SK-N-SH (cell line): ENCODE measurements at regions not wholly inside any gene's neighbourhood (a gene's known extent, or its start where the extent isn't known, plus 50 kb on each side); places are given as distances from the start of the nearest gene placed in this dataset.

Source experiments
- CTCF ChIA-PET: fragments of 300-600, 350-600 bp; formaldehyde crosslinking; extraction: SDS; loops from one replicate; lab custom pipeline; 2021; lab: Yijun Ruan, JAX
- POLR2A ChIA-PET: fragments of 350-600 bp; sonication (Branson Sonifier 250); formaldehyde crosslinking; extraction: SDS; loops from one replicate; lab custom pipeline; 2020; ENCODE audit warnings: antibody characterized with exemption, inconsistent platforms; lab: Yijun Ruan, JAX
- DNase-seq: peaks from one replicate; pipeline ENCODE4 v3.0.0; 2012
- H2AFZ ChIP-seq: fragments of 200-600 bp; sonication (generic); 2 replicates; pipeline ENCODE4 v1.8.1; 2016; ENCODE audit warnings: antibody characterized with exemption, mild to moderate bottlenecking, low read depth
- H3F3A ChIP-seq: fragments of 200-600 bp; sonication (generic); replicated peaks from 2 replicates; pipeline ENCODE3; 2016; ENCODE audit warnings: antibody characterized with exemption, mild to moderate bottlenecking; ENCODE audit not compliant: insufficient read depth
- H3K27ac ChIP-seq, 2 experiments: fragments of 200-500 bp in 1 of 2; fragments of 200-600 bp in 1 of 2; sonication (Bioruptor generic) in 1 of 2; sonication (generic), shearing (Covaris generic) in 1 of 2; 2 replicates each; pipeline versions ENCODE4 v1.5.1 to v1.6.1; 2014 to 2016; ENCODE audit warnings: low read depth in 2 of 2, inconsistent platforms in 1 of 2, low read length in 1 of 2, mild to moderate bottlenecking in 1 of 2, mixed read lengths in 1 of 2
- H3K27me3 ChIP-seq: fragments of 200-600 bp; sonication (generic), shearing (Covaris generic); 2 replicates; pipeline ENCODE4 v1.6.1; 2016; ENCODE audit warnings: mixed run types; ENCODE audit not compliant: insufficient read depth
- H3K36me3 ChIP-seq, 2 experiments: fragments of 200-500 bp in 1 of 2; fragments of 200-600 bp in 1 of 2; sonication (Bioruptor generic) in 1 of 2; sonication (generic) in 1 of 2; replicated peaks in 1 of 2; 2 replicates each; pipeline versions ENCODE3 to v1.5.1; 2014 to 2016; ENCODE audit warnings: low read length in 1 of 2, mild to moderate bottlenecking in 1 of 2; ENCODE audit not compliant: insufficient read depth in 2 of 2, control insufficient read depth in 1 of 2
- H3K4me1 ChIP-seq, 2 experiments: fragments of 200-500 bp in 1 of 2; fragments of 200-600 bp in 1 of 2; sonication (Bioruptor generic) in 1 of 2; sonication (generic), shearing (Covaris generic) in 1 of 2; 2 replicates each; pipeline versions ENCODE4 v1.5.1 to v1.6.1; 2014 to 2016; ENCODE audit warnings: low read depth in 1 of 2, low read length in 1 of 2, mixed run types in 1 of 2; ENCODE audit not compliant: insufficient read depth in 2 of 2, control insufficient read depth in 1 of 2
- H3K4me2 ChIP-seq: fragments of 200-600 bp; sonication (generic), shearing (Covaris generic); 2 replicates; pipeline ENCODE4 v1.6.1; 2017; ENCODE audit warnings: mixed run types
- H3K4me3 ChIP-seq, 2 experiments: fragments of 200-500 bp in 1 of 2; fragments of 200-600 bp in 1 of 2; sonication (Bioruptor generic) in 1 of 2; sonication (generic), shearing (Covaris generic) in 1 of 2; 2 replicates each; pipeline versions ENCODE4 v1.5.1 to v1.8.1; 2014 to 2016; ENCODE audit warnings: low read depth in 2 of 2, inconsistent platforms in 1 of 2, low read length in 1 of 2, mild to moderate bottlenecking in 1 of 2, mixed read lengths in 1 of 2, moderate library complexity in 1 of 2
- H3K79me2 ChIP-seq: fragments of 200-600 bp; sonication (generic); 2 replicates; pipeline ENCODE4 v1.8.1; 2017; ENCODE audit warnings: mild to moderate bottlenecking; ENCODE audit not compliant: insufficient read depth
- H3K9ac ChIP-seq: fragments of 200-600 bp; sonication (generic); 2 replicates; pipeline ENCODE4 v1.6.1; 2017; ENCODE audit warnings: mixed run types
- H3K9me2 ChIP-seq: fragments of 200-600 bp; sonication (generic); 2 replicates; pipeline ENCODE4 v1.6.1; 2017; ENCODE audit warnings: mixed run types
- H3K9me3 ChIP-seq: fragments of 200-600 bp; sonication (generic); 2 replicates; pipeline ENCODE4 v1.6.1; 2017; ENCODE audit warnings: mixed run types, mild to moderate bottlenecking, moderate library complexity
- H4K20me1 ChIP-seq: fragments of 200-600 bp; sonication (generic); 2 replicates; pipeline ENCODE4 v1.6.1; 2017; ENCODE audit warnings: mild to moderate bottlenecking, mixed run types; ENCODE audit not compliant: insufficient read depth
- CHD2 ChIP-seq: fragments of 150-350 bp; IDR thresholded peaks from 2 replicates; pipeline ENCODE4 v1.6.1; 2018; ENCODE audit warnings: low read length; ENCODE audit not compliant: partially characterized antibody
- EP300 ChIP-seq, 2 experiments: IDR thresholded peaks; 2 replicates each; pipeline versions ENCODE4 v1.4.0 to v1.6.1; 2012; ENCODE audit warnings: borderline replicate concordance in 1 of 2, low read depth in 1 of 2, low read length in 1 of 2
- EZH2phosphoT487 ChIP-seq: fragments of 200-600 bp; sonication (generic); IDR thresholded peaks from 2 replicates; pipeline ENCODE4 v1.6.1; 2017; ENCODE audit warnings: low read depth, mixed run types, mild to moderate bottlenecking, antibody characterized with exemption, moderate library complexity, borderline replicate concordance
- FOXJ3 ChIP-seq: sonication (generic); formaldehyde crosslinking; IDR thresholded peaks from 2 replicates; pipeline ENCODE4 v1.5.1; 2020; ENCODE audit warnings: mild to moderate bottlenecking, missing genetic modification reagents
- FOXM1 ChIP-seq: IDR thresholded peaks from 2 replicates; pipeline ENCODE4 v1.4.0; 2012; ENCODE audit warnings: low read depth, mild to moderate bottlenecking
- JUND ChIP-seq: IDR thresholded peaks from 2 replicates; pipeline ENCODE4 v1.4.0; 2012
- NRF1 ChIP-seq: IDR thresholded peaks from 2 replicates; pipeline ENCODE4 v1.6.1; 2012; ENCODE audit warnings: low read depth, mild to moderate bottlenecking, low read length
- POLR2AphosphoS5 ChIP-seq: IDR thresholded peaks from 2 replicates; pipeline ENCODE4 v1.6.1; 2012; ENCODE audit warnings: low read depth, low read length
- RAD21 ChIP-seq: IDR thresholded peaks from 2 replicates; pipeline ENCODE4 v1.6.1; 2012; ENCODE audit warnings: mild to moderate bottlenecking, low read length
- RCOR1 ChIP-seq: fragments of 150-350 bp; IDR thresholded peaks from 2 replicates; pipeline ENCODE4 v1.6.1; 2017; ENCODE audit warnings: antibody characterized with exemption, low read length
- SMC3 ChIP-seq: IDR thresholded peaks from 2 replicates; pipeline ENCODE4 v1.6.1; 2012; ENCODE audit warnings: low read depth, low read length, improper control_type of control experiment
- YY1 ChIP-seq: IDR thresholded peaks from 2 replicates; pipeline ENCODE4 v1.4.0; 2012; ENCODE audit warnings: low read depth, mild to moderate bottlenecking
- WGBS: methylation state at CpG from one replicate; pipeline ENCODE4 v1.1.6; 2017; ENCODE audit warnings: low lambda C conversion rate; 5-methylcytosine and 5-hydroxymethylcytosine counted together
- TF ChIP-seq, protein P1 (sequence below): IDR thresholded peaks from 2 replicates; pipeline ENCODE4 v1.4.0; 2012; ENCODE audit warnings: low read depth, borderline replicate concordance
- TF ChIP-seq, protein P2 (sequence below): fragments of 150-350 bp; IDR thresholded peaks from 2 replicates; pipeline ENCODE4 v1.6.1; 2016; ENCODE audit warnings: mild to moderate bottlenecking, low read depth, low read length
- TF ChIP-seq, protein P3 (sequence below): fragments of 150-350 bp; IDR thresholded peaks from 2 replicates; pipeline ENCODE4 v1.6.1; 2017; ENCODE audit warnings: antibody characterized with exemption, low read length, low read depth, borderline replicate concordance
- TF ChIP-seq, protein P4 (sequence below): IDR thresholded peaks from 2 replicates; pipeline ENCODE4 v1.4.0; 2012; ENCODE audit warnings: low read depth
- TF ChIP-seq, protein P5 (sequence below): IDR thresholded peaks from 2 replicates; pipeline ENCODE4 v1.4.0; 2012; ENCODE audit warnings: low read depth, borderline replicate concordance

DNA sequence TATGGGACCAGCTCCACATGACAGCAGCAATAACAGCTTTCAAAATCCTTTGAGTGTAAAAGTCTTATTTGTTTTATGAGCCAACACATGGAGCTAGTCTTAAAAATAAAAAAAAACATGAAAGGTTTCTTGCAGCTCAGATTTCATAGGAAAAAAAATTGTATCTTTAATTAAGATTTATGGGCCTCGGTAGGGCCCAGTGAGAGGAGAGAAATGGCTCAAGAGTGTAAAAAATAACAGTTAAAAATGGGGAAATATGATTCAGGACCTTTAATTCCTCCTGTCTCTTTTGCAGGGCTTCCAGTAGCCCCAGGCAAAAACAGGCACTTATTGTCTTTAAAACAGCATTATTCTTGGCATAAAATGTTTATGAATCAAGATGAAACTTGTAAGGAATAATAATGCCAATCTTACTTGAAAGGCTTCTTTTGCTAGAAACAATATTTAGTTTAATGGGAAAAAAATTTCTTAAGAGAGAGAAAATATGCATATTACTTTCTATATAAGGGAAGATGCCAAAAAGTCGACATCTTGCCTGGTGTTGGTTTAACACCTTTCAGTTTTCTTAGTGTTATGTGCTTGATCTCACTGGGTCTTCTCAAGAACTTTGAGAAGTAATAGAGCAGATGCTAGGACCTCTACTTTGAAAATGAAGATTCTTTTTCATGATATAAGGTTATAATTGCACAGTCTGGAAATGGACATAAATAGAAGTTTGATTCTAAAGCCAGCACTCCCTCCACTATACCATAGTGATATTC is 71.3 kb upstream of the SETBP1 start:
- Histone ChIP-seq H2AFZ (no peak overlapping the region), H3K4me1 (no peaks in the 10 kb centered on the region), H3K4me2 (no peak overlapping the region), H3K9me2 (no peaks in the 10 kb centered on the region), H3K9me3 (no peaks in the 10 kb centered on the region), H3K4me3 (no peak overlapping the region), H3K79me2 (no peaks in the 10 kb centered on the region), H3K36me3 (no peaks in the 10 kb centered on the region), H3K27me3 (no peaks in the 10 kb centered on the region), H3K27ac (no peak overlapping the region), H3K9ac (no peak overlapping the region), H3F3A (no peaks in the 10 kb centered on the region), H4K20me1 (no peaks in the 10 kb centered on the region)
- ChIA-PET CTCF (no interaction called here), POLR2A (no interaction called here)
- DNase-seq, result no peak
- 55% methylated on average over 2 of the region's 2 CpGs for WGBS
- TF ChIP-seq, protein P1, sequence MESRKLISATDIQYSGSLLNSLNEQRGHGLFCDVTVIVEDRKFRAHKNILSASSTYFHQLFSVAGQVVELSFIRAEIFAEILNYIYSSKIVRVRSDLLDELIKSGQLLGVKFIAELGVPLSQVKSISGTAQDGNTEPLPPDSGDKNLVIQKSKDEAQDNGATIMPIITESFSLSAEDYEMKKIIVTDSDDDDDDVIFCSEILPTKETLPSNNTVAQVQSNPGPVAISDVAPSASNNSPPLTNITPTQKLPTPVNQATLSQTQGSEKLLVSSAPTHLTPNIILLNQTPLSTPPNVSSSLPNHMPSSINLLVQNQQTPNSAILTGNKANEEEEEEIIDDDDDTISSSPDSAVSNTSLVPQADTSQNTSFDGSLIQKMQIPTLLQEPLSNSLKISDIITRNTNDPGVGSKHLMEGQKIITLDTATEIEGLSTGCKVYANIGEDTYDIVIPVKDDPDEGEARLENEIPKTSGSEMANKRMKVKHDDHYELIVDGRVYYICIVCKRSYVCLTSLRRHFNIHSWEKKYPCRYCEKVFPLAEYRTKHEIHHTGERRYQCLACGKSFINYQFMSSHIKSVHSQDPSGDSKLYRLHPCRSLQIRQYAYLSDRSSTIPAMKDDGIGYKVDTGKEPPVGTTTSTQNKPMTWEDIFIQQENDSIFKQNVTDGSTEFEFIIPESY, result no peak
- TF ChIP-seq NRF1 (no peak), FOXM1 (no peak), RAD21 (no peak), RCOR1 (no peak), CHD2 (no peak), JUND (no peak), FOXJ3 (CRISPR knock-in tag) (no peak), EZH2phosphoT487 (no peak), POLR2AphosphoS5 (no peak), EP300 (IDR thresholded peaks at IDR 0.05; ENCODE audit: borderline replicate concordance in 1 of 2, low read depth in 1 of 2, low read length in 1 of 2) (no peak), SMC3 (no peak), YY1 (no peak)
- TF ChIP-seq, protein P2, sequence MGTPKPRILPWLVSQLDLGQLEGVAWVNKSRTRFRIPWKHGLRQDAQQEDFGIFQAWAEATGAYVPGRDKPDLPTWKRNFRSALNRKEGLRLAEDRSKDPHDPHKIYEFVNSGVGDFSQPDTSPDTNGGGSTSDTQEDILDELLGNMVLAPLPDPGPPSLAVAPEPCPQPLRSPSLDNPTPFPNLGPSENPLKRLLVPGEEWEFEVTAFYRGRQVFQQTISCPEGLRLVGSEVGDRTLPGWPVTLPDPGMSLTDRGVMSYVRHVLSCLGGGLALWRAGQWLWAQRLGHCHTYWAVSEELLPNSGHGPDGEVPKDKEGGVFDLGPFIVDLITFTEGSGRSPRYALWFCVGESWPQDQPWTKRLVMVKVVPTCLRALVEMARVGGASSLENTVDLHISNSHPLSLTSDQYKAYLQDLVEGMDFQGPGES, result no peak
- TF ChIP-seq, protein P3, sequence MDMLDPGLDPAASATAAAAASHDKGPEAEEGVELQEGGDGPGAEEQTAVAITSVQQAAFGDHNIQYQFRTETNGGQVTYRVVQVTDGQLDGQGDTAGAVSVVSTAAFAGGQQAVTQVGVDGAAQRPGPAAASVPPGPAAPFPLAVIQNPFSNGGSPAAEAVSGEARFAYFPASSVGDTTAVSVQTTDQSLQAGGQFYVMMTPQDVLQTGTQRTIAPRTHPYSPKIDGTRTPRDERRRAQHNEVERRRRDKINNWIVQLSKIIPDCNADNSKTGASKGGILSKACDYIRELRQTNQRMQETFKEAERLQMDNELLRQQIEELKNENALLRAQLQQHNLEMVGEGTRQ, result no peak
- TF ChIP-seq, protein P4, sequence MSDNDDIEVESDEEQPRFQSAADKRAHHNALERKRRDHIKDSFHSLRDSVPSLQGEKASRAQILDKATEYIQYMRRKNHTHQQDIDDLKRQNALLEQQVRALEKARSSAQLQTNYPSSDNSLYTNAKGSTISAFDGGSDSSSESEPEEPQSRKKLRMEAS, result no peak
- TF ChIP-seq, protein P5, sequence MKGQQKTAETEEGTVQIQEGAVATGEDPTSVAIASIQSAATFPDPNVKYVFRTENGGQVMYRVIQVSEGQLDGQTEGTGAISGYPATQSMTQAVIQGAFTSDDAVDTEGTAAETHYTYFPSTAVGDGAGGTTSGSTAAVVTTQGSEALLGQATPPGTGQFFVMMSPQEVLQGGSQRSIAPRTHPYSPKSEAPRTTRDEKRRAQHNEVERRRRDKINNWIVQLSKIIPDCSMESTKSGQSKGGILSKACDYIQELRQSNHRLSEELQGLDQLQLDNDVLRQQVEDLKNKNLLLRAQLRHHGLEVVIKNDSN, result no peak
